Stimulated activated CD8-positive, alpha-beta memory T cell treated with anti-CD3 and anti-CD28 coated beads, Interleukin-2, amount 100 ng/mL, for 1 hour (primary cell): ENCODE measurements at regions not wholly inside any gene's neighbourhood (a gene's known extent, or its start where the extent isn't known, plus 50 kb on each side); places are given as distances from the start of the nearest gene placed in this dataset.

Experiments used
- DNase-seq, 2 donors: peaks; one replicate each; pipeline ENCODE4 v3.0.0-alpha.2; 2020; ENCODE audit warnings: low read depth in 2 of 2

GRCh38 chr11:104254347-104254746, 90.4 kb upstream of the PDGFD start:
- no peak for DNase-seq

- DNase-seq = no peak
Measured at GRCh38 chr11:104246590-104246989, 82.6 kb upstream of the PDGFD start.

GRCh38 chr11:104238916-104239315, 75.0 kb upstream of the PDGFD start:
- DNase-seq = no peak

GRCh38 chr11:104225047-104225446, 61.1 kb upstream of the PDGFD start:
- DNase-seq = no peak

- DNase-seq = no peak
Measured at GRCh38 chr11:104222464-104222863, 58.5 kb upstream of the PDGFD start.

- DNase-seq = no peak
Measured at GRCh38 chr11:104221455-104221854, 57.5 kb upstream of the PDGFD start.

GRCh38 chr11:104219096-104219495, 55.1 kb upstream of the PDGFD start:
- DNase-seq = no peak

- DNase-seq = no peak
Measured at GRCh38 chr11:104214517-104214916, 50.6 kb upstream of the PDGFD start.
